ENCODE measurements at regions not wholly inside any gene's neighbourhood (a gene's known extent, or its start where the extent isn't known, plus 50 kb on each side); places are given as distances from the start of the nearest gene placed in this dataset.

DNA sequence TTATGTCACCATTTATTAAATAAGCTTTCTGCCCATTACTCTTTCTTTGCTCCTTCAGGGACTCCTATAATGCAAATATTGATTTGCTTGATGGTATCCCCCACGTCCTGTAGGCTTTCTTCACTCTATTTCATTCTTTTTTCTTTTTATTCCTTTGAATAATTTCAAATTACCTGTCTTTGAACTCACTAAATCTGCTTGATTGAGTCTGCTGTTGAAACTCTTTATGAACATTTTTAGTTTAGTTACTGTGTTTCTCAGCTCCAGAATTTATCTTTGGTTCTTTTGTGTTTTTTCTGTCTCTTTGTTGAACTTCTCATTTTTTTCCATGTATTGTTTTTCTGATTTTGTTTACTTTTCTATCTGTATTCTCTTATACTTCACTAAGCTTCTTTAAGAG, 254.4 kb upstream of the CCL2 start:
- TF ChIP-seq, protein P1, sequence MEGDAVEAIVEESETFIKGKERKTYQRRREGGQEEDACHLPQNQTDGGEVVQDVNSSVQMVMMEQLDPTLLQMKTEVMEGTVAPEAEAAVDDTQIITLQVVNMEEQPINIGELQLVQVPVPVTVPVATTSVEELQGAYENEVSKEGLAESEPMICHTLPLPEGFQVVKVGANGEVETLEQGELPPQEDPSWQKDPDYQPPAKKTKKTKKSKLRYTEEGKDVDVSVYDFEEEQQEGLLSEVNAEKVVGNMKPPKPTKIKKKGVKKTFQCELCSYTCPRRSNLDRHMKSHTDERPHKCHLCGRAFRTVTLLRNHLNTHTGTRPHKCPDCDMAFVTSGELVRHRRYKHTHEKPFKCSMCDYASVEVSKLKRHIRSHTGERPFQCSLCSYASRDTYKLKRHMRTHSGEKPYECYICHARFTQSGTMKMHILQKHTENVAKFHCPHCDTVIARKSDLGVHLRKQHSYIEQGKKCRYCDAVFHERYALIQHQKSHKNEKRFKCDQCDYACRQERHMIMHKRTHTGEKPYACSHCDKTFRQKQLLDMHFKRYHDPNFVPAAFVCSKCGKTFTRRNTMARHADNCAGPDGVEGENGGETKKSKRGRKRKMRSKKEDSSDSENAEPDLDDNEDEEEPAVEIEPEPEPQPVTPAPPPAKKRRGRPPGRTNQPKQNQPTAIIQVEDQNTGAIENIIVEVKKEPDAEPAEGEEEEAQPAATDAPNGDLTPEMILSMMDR (IDR thresholded peaks at IDR 0.05; ENCODE audit: insufficient read depth, low read depth, low read length, missing control alignments): no peak
- no peak overlapping the region for H3K4me3 ChIP-seq (ENCODE audit: low read depth, low read length)
- DNase-seq (ENCODE audit: low read depth): no peak

DNA sequence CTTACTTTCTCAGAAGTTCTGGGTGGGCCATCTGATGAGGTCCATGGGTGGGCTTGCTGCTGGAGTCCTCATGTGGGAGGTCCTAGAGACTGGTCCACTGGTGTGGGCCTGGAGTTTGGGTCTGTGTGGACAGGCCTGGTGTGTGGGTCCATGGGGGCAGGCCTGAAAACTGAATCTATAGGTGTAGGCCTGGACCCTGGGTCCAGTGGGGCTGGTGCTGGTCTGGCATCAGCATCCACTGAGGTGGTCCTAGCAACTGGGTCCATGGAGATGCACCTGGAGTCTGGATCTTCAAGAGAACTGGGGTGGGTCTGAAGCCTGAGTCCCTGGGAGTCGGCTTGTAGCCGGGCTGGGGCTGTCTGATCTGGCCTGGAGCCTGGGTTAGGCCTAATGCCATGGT, 253.8 kb upstream of the CCL2 start:
- TF ChIP-seq, protein P1 (IDR thresholded peaks at IDR 0.05; ENCODE audit: insufficient read depth, low read depth, low read length, missing control alignments): no peak
- H3K4me3 ChIP-seq (ENCODE audit: low read depth, low read length): no peak overlapping the region
- no peak for DNase-seq (ENCODE audit: low read depth)

- TF ChIP-seq, protein P1 (IDR thresholded peaks at IDR 0.05; ENCODE audit: insufficient read depth, low read depth, low read length, missing control alignments): no peak
- H3K4me3 ChIP-seq (ENCODE audit: low read depth, low read length): no peak overlapping the region
- no peak for DNase-seq (ENCODE audit: low read depth)
These were observed 249.0 kb upstream of the CCL2 start for GRCh38 chr17:34006126-34006525.

GRCh38 chr17:34008125-34008524, 247.0 kb upstream of the CCL2 start:
- H3K4me3 ChIP-seq (ENCODE audit: low read depth, low read length): no peak overlapping the region
- TF ChIP-seq, protein P1 (IDR thresholded peaks at IDR 0.05; ENCODE audit: insufficient read depth, low read depth, low read length, missing control alignments): no peak
- DNase-seq (ENCODE audit: low read depth): no peak

- TF ChIP-seq, protein P1 (IDR thresholded peaks at IDR 0.05; ENCODE audit: insufficient read depth, low read depth, low read length, missing control alignments): no peak
- no peak for DNase-seq (ENCODE audit: low read depth)
- H3K4me3 ChIP-seq (ENCODE audit: low read depth, low read length): no peak overlapping the region
These were observed 245.2 kb upstream of the CCL2 start for GRCh38 chr17:34009912-34010311.

- TF ChIP-seq, protein P1 (IDR thresholded peaks at IDR 0.05; ENCODE audit: insufficient read depth, low read depth, low read length, missing control alignments): no peak
- no peak overlapping the region for H3K4me3 ChIP-seq (ENCODE audit: low read depth, low read length)
These were observed 244.6 kb upstream of the CCL2 start for GRCh38 chr17:34010534-34010933.

GRCh38 chr17:34011599-34011998, 243.5 kb upstream of the CCL2 start:
- TF ChIP-seq, protein P1 (IDR thresholded peaks at IDR 0.05; ENCODE audit: insufficient read depth, low read depth, low read length, missing control alignments): no peak
- H3K4me3 ChIP-seq (ENCODE audit: low read depth, low read length): no peak overlapping the region
- DNase-seq (ENCODE audit: low read depth): no peak

More at GRCh38 chr17:34010534-34010933, 244.6 kb upstream of the CCL2 start:
- DNase-seq (ENCODE audit: low read depth): no peak

All from GM12865 (cell line).